ENCODE measurements at regions not wholly inside any gene's neighbourhood (a gene's known extent, or its start where the extent isn't known, plus 50 kb on each side); places are given as distances from the start of the nearest gene placed in this dataset.

GRCh38 chr14:65802196-65802595 lies 389.7 kb downstream of the FUT8 start:
- Mint-ChIP-seq H3K4me3 (no peak overlapping the region), H3K27me3 (ENCODE audit: insufficient read depth) (peaks cover 5% of the 10 kb centered on the region), H3K27ac (no peak overlapping the region), H3K9me3 (no peaks in the 10 kb centered on the region), H3K4me1 (no peaks in the 10 kb centered on the region), H3K36me3 (ENCODE audit: low read depth) (no peaks in the 10 kb centered on the region)
- Histone ChIP-seq H3K4me3 (ENCODE audit: low read length) (no peak overlapping the region), H3K9ac (ENCODE audit: extremely low read depth, low read length, poor library complexity, severe bottlenecking) (no peak overlapping the region), H3K36me3 (ENCODE audit: control insufficient read depth, insufficient read depth, low read length) (no peaks in the 10 kb centered on the region), H3K27ac (ENCODE audit: low read depth, low read length) (no peak overlapping the region), H3K27me3 (ENCODE audit: control insufficient read depth, insufficient read depth, low read length, poor library complexity, severe bottlenecking) (no peaks in the 10 kb centered on the region), H3K4me1 (ENCODE audit: control insufficient read depth, insufficient read depth, low read length) (no peaks in the 10 kb centered on the region), H3K9me3 (ENCODE audit: control insufficient read depth, low read length) (peaks cover 11% of the 10 kb centered on the region)
- 89 to 94% methylated on average over 1 to 2 of the region's 2 CpGs for WGBS, 2 experiments (ENCODE audit: insufficient coverage in 1 of 2, insufficient read length in 1 of 2)
- no peak for DNase-seq
- TF ChIP-seq, protein P1, sequence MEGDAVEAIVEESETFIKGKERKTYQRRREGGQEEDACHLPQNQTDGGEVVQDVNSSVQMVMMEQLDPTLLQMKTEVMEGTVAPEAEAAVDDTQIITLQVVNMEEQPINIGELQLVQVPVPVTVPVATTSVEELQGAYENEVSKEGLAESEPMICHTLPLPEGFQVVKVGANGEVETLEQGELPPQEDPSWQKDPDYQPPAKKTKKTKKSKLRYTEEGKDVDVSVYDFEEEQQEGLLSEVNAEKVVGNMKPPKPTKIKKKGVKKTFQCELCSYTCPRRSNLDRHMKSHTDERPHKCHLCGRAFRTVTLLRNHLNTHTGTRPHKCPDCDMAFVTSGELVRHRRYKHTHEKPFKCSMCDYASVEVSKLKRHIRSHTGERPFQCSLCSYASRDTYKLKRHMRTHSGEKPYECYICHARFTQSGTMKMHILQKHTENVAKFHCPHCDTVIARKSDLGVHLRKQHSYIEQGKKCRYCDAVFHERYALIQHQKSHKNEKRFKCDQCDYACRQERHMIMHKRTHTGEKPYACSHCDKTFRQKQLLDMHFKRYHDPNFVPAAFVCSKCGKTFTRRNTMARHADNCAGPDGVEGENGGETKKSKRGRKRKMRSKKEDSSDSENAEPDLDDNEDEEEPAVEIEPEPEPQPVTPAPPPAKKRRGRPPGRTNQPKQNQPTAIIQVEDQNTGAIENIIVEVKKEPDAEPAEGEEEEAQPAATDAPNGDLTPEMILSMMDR (conservative IDR thresholded peaks at IDR 0.05), result no peak

DNA sequence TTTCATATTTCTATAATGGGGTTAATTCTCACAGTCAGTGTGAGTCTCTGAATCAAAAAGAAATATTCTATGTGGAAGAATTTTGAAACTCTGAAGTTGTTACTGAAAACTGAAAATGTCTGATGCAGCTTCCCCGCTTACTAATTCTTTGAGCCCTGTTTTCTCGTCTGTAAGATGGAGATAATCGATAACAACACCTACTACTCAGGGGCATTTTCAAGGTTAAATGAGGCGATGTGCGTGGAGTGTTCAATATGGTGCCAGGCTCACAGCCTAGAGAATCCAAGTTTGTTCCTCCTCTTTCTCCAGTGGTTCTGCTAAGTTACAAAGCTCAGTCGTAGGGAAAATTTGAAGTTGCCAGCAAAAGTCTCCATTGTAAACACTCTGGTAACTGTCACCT lies 391.4 kb downstream of the FUT8 start:
- H3K4me1 Mint-ChIP-seq, result no peaks in the 10 kb centered on the region
- no peaks in the 10 kb centered on the region for H3K4me1 ChIP-seq (ENCODE audit: control insufficient read depth, insufficient read depth, low read length)
- H3K27ac ChIP-seq (ENCODE audit: low read depth, low read length), result no peak overlapping the region
- H3K36me3 Mint-ChIP-seq (ENCODE audit: low read depth), result no peaks in the 10 kb centered on the region
- H3K9me3 Mint-ChIP-seq, result no peaks in the 10 kb centered on the region
- H3K27me3 ChIP-seq (ENCODE audit: control insufficient read depth, insufficient read depth, low read length, poor library complexity, severe bottlenecking), result no peaks in the 10 kb centered on the region
- 95 to 100% methylated on average over 6 of the region's 6 CpGs for WGBS, 2 experiments (ENCODE audit: insufficient coverage in 1 of 2, insufficient read length in 1 of 2)
- H3K27me3 Mint-ChIP-seq (ENCODE audit: insufficient read depth), result peaks cover 5% of the 10 kb centered on the region
- H3K4me3 Mint-ChIP-seq, result no peak overlapping the region
- no peak overlapping the region for H3K4me3 ChIP-seq (ENCODE audit: low read length)
- no peaks in the 10 kb centered on the region for H3K36me3 ChIP-seq (ENCODE audit: control insufficient read depth, insufficient read depth, low read length)
- peaks cover 28% of the 10 kb centered on the region for H3K9me3 ChIP-seq (ENCODE audit: control insufficient read depth, low read length)
- no peak overlapping the region for H3K27ac Mint-ChIP-seq
- DNase-seq, result no peak
- TF ChIP-seq, protein P1 (conservative IDR thresholded peaks at IDR 0.05), result no peak
- no peak overlapping the region for H3K9ac ChIP-seq (ENCODE audit: extremely low read depth, low read length, poor library complexity, severe bottlenecking)

GRCh38 chr14:65804439-65805112 lies 392.0 kb downstream of the FUT8 start:
- H3K36me3 Mint-ChIP-seq (ENCODE audit: low read depth), result no peaks in the 10 kb centered on the region
- no peak overlapping the region for H3K4me3 Mint-ChIP-seq
- Histone ChIP-seq H3K4me3 (ENCODE audit: low read length) (no peak overlapping the region), H3K9me3 (ENCODE audit: control insufficient read depth, low read length) (peaks cover 35% of the 10 kb centered on the region), H3K27ac (ENCODE audit: low read depth, low read length) (no peak overlapping the region), H3K36me3 (ENCODE audit: control insufficient read depth, insufficient read depth, low read length) (no peaks in the 10 kb centered on the region), H3K9ac (ENCODE audit: extremely low read depth, low read length, poor library complexity, severe bottlenecking) (no peak overlapping the region), H3K4me1 (ENCODE audit: control insufficient read depth, insufficient read depth, low read length) (no peaks in the 10 kb centered on the region), H3K27me3 (ENCODE audit: control insufficient read depth, insufficient read depth, low read length, poor library complexity, severe bottlenecking) (no peaks in the 10 kb centered on the region)
- 87 to 94% methylated on average over 13 to 14 of the region's 14 CpGs for WGBS, 2 experiments (ENCODE audit: insufficient coverage in 1 of 2, insufficient read length in 1 of 2)
- no peak for DNase-seq
- TF ChIP-seq, protein P1 (conservative IDR thresholded peaks at IDR 0.05), result no peak
- H3K4me1 Mint-ChIP-seq, result no peaks in the 10 kb centered on the region
- H3K9me3 Mint-ChIP-seq, result no peaks in the 10 kb centered on the region
- H3K27me3 Mint-ChIP-seq (ENCODE audit: insufficient read depth), result peaks cover 5% of the 10 kb centered on the region
- H3K27ac Mint-ChIP-seq, result no peak overlapping the region

Data from endodermal cell (in vitro differentiated cells).